HEK293T (cell line): ENCODE measurements at regions not wholly inside any gene's neighbourhood (a gene's known extent, or its start where the extent isn't known, plus 50 kb on each side); places are given as distances from the start of the nearest gene placed in this dataset.

Experiments used
- CTCF ChIA-PET: fragments of 350-600 bp; formaldehyde crosslinking; extraction: SDS; loops from one replicate; lab custom pipeline; 2021; ENCODE audit warnings: antibody characterized with exemption, inconsistent platforms; lab: Yijun Ruan, JAX
- POLR2A ChIA-PET: fragments of 350-600 bp; formaldehyde crosslinking; extraction: SDS; loops from one replicate; lab custom pipeline; 2020; ENCODE audit warnings: antibody characterized with exemption, inconsistent platforms; lab: Yijun Ruan, JAX
- DNase-seq: peaks from one replicate; pipeline ENCODE4 v3.0.0; 2012; ENCODE audit warnings: mixed read lengths; ENCODE audit errors: extremely low spot score
- ARNT ChIP-seq: fragments of 450-650 bp; IDR thresholded peaks from 2 replicates; pipeline ENCODE4 v1.6.1; 2017; ENCODE audit warnings: mild to moderate bottlenecking
- BHLHE40 ChIP-seq: fragments of 450-650 bp; IDR thresholded peaks from 2 replicates; pipeline ENCODE4 v1.6.1; 2016; ENCODE audit warnings: mild to moderate bottlenecking, moderate library complexity, borderline replicate concordance
- CTBP1 ChIP-seq: fragments of 450-650 bp; IDR thresholded peaks from 2 replicates; pipeline ENCODE4 v1.6.1; 2016; ENCODE audit warnings: borderline replicate concordance
- ELF4 ChIP-seq: fragments of 450-650 bp; IDR thresholded peaks from 2 replicates; pipeline ENCODE4 v1.6.1; 2017; ENCODE audit warnings: antibody characterized with exemption
- FOXA1 ChIP-seq: fragments of 450-650 bp; IDR thresholded peaks from 2 replicates; pipeline ENCODE4 v1.6.1; 2016; ENCODE audit warnings: mild to moderate bottlenecking
- FOXK2 ChIP-seq: fragments of 450-650 bp; IDR thresholded peaks from 2 replicates; pipeline ENCODE4 v1.6.1; 2016; ENCODE audit warnings: mild to moderate bottlenecking
- FOXM1 ChIP-seq: fragments of 450-650 bp; IDR thresholded peaks from 2 replicates; pipeline ENCODE4 v1.6.1; 2017; ENCODE audit warnings: mild to moderate bottlenecking, borderline replicate concordance
- HDGF ChIP-seq: fragments of 450-650 bp; IDR thresholded peaks from 2 replicates; pipeline ENCODE4 v1.6.1; 2017; ENCODE audit warnings: antibody characterized with exemption, borderline replicate concordance
- L3MBTL2 ChIP-seq: fragments of 450-650 bp; conservative IDR thresholded peaks from 2 replicates; pipeline ENCODE4 v1.6.1; 2016; ENCODE audit warnings: mild to moderate bottlenecking
- LEF1 ChIP-seq: fragments of 450-650 bp; IDR thresholded peaks from 2 replicates; pipeline ENCODE4 v1.6.1; 2017; ENCODE audit warnings: mild to moderate bottlenecking, borderline replicate concordance
- NFRKB ChIP-seq: fragments of 450-650 bp; IDR thresholded peaks from 2 replicates; pipeline ENCODE4 v1.6.1; 2016; ENCODE audit warnings: mild to moderate bottlenecking, moderate library complexity
- PKNOX1 ChIP-seq: fragments of 450-650 bp; IDR thresholded peaks from 2 replicates; pipeline ENCODE4 v1.6.1; 2016
- SP1 ChIP-seq: fragments of 450-650 bp; IDR thresholded peaks from 2 replicates; pipeline ENCODE4 v1.6.1; 2017
- SUZ12 ChIP-seq: fragments of 450-650 bp; IDR thresholded peaks from 2 replicates; pipeline ENCODE4 v1.6.1; 2016; ENCODE audit warnings: mild to moderate bottlenecking
- TARDBP ChIP-seq: fragments of 450-650 bp; IDR thresholded peaks from 2 replicates; pipeline ENCODE4 v1.6.1; 2016
- ZNF384 ChIP-seq: fragments of 450-650 bp; IDR thresholded peaks from 2 replicates; pipeline ENCODE4 v1.6.1; 2016

GRCh38 chr12:92034858-92035401 lies 110.7 kb downstream of the BTG1 start:
- TF ChIP-seq BHLHE40 (no peak), ZNF384 (no peak)
- ChIA-PET CTCF (no interaction called here), POLR2A (no interaction called here)
- no peak for DNase-seq

- POLR2A ChIA-PET = no interaction called here
- no peak for TF ChIP-seq CTBP1
- no peak for TF ChIP-seq HDGF
- TF ChIP-seq L3MBTL2 = no peak
- TF ChIP-seq FOXK2 = no peak
- TF ChIP-seq PKNOX1 = no peak
- no peak for TF ChIP-seq ELF4
- no peak for TF ChIP-seq SUZ12
- TF ChIP-seq BHLHE40 = no peak
- TF ChIP-seq SP1 = no peak
- DNase-seq = no peak
- CTCF ChIA-PET = no interaction called here
Observed at GRCh38 chr12:92034083-92034482, 111.6 kb downstream of the BTG1 start.

- TF ChIP-seq PKNOX1 = no peak
- TF ChIP-seq FOXA1 = no peak
- no peak for TF ChIP-seq LEF1
- no peak for TF ChIP-seq TARDBP
- TF ChIP-seq ZNF384 = no peak
- ChIA-PET CTCF (no interaction called here), POLR2A (interaction anchor here (0.6 kb wide), 1 partner anchor 644 kb away, joined by 3 read pairs; no protein-coding TSS in a partner anchor)
- DNase-seq = no peak
Observed at GRCh38 chr12:92032965-92033364, 112.7 kb downstream of the BTG1 start.

GRCh38 chr12:92032101-92032500 lies 113.5 kb downstream of the BTG1 start:
- DNase-seq = no peak
- TF ChIP-seq FOXM1 (no peak), SUZ12 (no peak), LEF1 (no peak), BHLHE40 (no peak), FOXA1 (no peak), NFRKB (no peak), ELF4 (no peak), ZNF384 (no peak), L3MBTL2 (no peak), PKNOX1 (no peak), TARDBP (no peak), SP1 (no peak), HDGF (no peak), CTBP1 (no peak), FOXK2 (no peak)
- ChIA-PET POLR2A (no interaction called here), CTCF (no interaction called here)

- ChIA-PET POLR2A (interaction anchor here (1.2 kb wide), 1 partner anchor 115 kb away, joined by 7 read pairs; the partner anchor contains the start of gene BTG1), CTCF (no interaction called here)
- no peak for DNase-seq
- TF ChIP-seq CTBP1 = no peak
Observed at GRCh38 chr12:92030618-92031017, 115.0 kb downstream of the BTG1 start.

GRCh38 chr12:92029902-92030586 lies 115.6 kb downstream of the BTG1 start:
- POLR2A ChIA-PET = interaction anchor here (1.2 kb wide), 1 partner anchor 116 kb away, joined by 7 read pairs; the partner anchor contains the start of gene BTG1
- DNase-seq = no peak
- no peak for TF ChIP-seq FOXM1
- no peak for TF ChIP-seq ARNT
- no peak for TF ChIP-seq LEF1
- no peak for TF ChIP-seq FOXA1
- TF ChIP-seq PKNOX1 = no peak
- TF ChIP-seq TARDBP = no peak
- CTCF ChIA-PET = no interaction called here

GRCh38 chr12:92029136-92029535 lies 116.5 kb downstream of the BTG1 start:
- CTCF ChIA-PET = no interaction called here
- TF ChIP-seq LEF1 (no peak), SUZ12 (no peak), L3MBTL2 (no peak), BHLHE40 (no peak), SP1 (no peak), FOXK2 (no peak), PKNOX1 (no peak), FOXM1 (no peak), ARNT (no peak), CTBP1 (no peak), ELF4 (no peak), FOXA1 (no peak), ZNF384 (no peak), HDGF (no peak), NFRKB (no peak), TARDBP (no peak)
- POLR2A ChIA-PET = no interaction called here
- no peak for DNase-seq
